ENCODE measurements at regions not wholly inside any gene's neighbourhood (a gene's known extent, or its start where the extent isn't known, plus 50 kb on each side); places are given as distances from the start of the nearest gene placed in this dataset.
"Not testable (repeated sequence)": the region's sequence is repeated elsewhere in the genome, so short reads cannot be mapped to it uniquely, and the experiment has no call there.

- in situ Hi-C loops (cut with MboI; ENCODE audit: low pct_unique_long_range_greater_than_20kb, low sequenced_read_pairs), result no loop called here
- DNase-seq, result no peak
Measured at GRCh38 chr10:3876350-3876962, 91.4 kb upstream of the KLF6 start.

GRCh38 chr10:3875842-3876235, 90.8 kb upstream of the KLF6 start:
- in situ Hi-C loops (cut with MboI; ENCODE audit: low pct_unique_long_range_greater_than_20kb, low sequenced_read_pairs), result no loop called here
- DNase-seq, result no peak

- DNase-seq, result peak; percentile 79
Measured at GRCh38 chr10:3874990-3875841, 90.2 kb upstream of the KLF6 start.

GRCh38 chr10:3874610-3874989, 89.6 kb upstream of the KLF6 start:
- DNase-seq; in situ Hi-C loops (cut with MboI; ENCODE audit: low pct_unique_long_range_greater_than_20kb, low sequenced_read_pairs): not testable (repeated sequence)

More at GRCh38 chr10:3874990-3875841, 90.2 kb upstream of the KLF6 start:
- in situ Hi-C loops (cut with MboI; ENCODE audit: low pct_unique_long_range_greater_than_20kb, low sequenced_read_pairs), result no loop called here

- in situ Hi-C loops (cut with MboI; ENCODE audit: low pct_unique_long_range_greater_than_20kb, low sequenced_read_pairs), result no loop called here
- peak; percentile 91 for DNase-seq
Measured at GRCh38 chr10:3873728-3874461, 88.9 kb upstream of the KLF6 start.

- in situ Hi-C loops (cut with MboI; ENCODE audit: low pct_unique_long_range_greater_than_20kb, low sequenced_read_pairs), result no loop called here
- no peak for DNase-seq
Measured at GRCh38 chr10:3872712-3873329, 87.8 kb upstream of the KLF6 start.

- in situ Hi-C loops (cut with MboI; ENCODE audit: low pct_unique_long_range_greater_than_20kb, low sequenced_read_pairs), result no loop called here
- no peak for DNase-seq
Measured at GRCh38 chr10:3871424-3871996, 86.5 kb upstream of the KLF6 start.

- in situ Hi-C loops (cut with MboI; ENCODE audit: low pct_unique_long_range_greater_than_20kb, low sequenced_read_pairs), result no loop called here
- DNase-seq, result no peak
Measured at GRCh38 chr10:3869036-3869435, 84.0 kb upstream of the KLF6 start.

GRCh38 chr10:3868271-3868664, 83.3 kb upstream of the KLF6 start:
- DNase-seq, result no peak
- in situ Hi-C loops (cut with MboI; ENCODE audit: low pct_unique_long_range_greater_than_20kb, low sequenced_read_pairs), result no loop called here

GRCh38 chr10:3867454-3868270, 82.7 kb upstream of the KLF6 start:
- in situ Hi-C loops (cut with MboI; ENCODE audit: low pct_unique_long_range_greater_than_20kb, low sequenced_read_pairs), result no loop called here

GRCh38 chr10:3866332-3866731, 81.3 kb upstream of the KLF6 start:
- in situ Hi-C loops (cut with MboI; ENCODE audit: low pct_unique_long_range_greater_than_20kb, low sequenced_read_pairs), result no loop called here
- DNase-seq, result no peak

More at GRCh38 chr10:3867454-3868270, 82.7 kb upstream of the KLF6 start:
- no peak for DNase-seq

GRCh38 chr10:3865565-3865964, 80.6 kb upstream of the KLF6 start:
- no peak for DNase-seq
- in situ Hi-C loops (cut with MboI; ENCODE audit: low pct_unique_long_range_greater_than_20kb, low sequenced_read_pairs), result no loop called here

GRCh38 chr10:3861795-3862194, 76.8 kb upstream of the KLF6 start:
- in situ Hi-C loops (cut with MboI; ENCODE audit: low pct_unique_long_range_greater_than_20kb, low sequenced_read_pairs), result no loop called here
- no peak for DNase-seq

GRCh38 chr10:3858051-3858845, 73.2 kb upstream of the KLF6 start:
- no peak for DNase-seq
- in situ Hi-C loops (cut with MboI; ENCODE audit: low pct_unique_long_range_greater_than_20kb, low sequenced_read_pairs), result no loop called here

- DNase-seq, result no peak
- in situ Hi-C loops (cut with MboI; ENCODE audit: low pct_unique_long_range_greater_than_20kb, low sequenced_read_pairs), result no loop called here
Measured at GRCh38 chr10:3857318-3857717, 72.3 kb upstream of the KLF6 start.

GRCh38 chr10:3856593-3856992, 71.6 kb upstream of the KLF6 start:
- DNase-seq, result no peak
- in situ Hi-C loops (cut with MboI; ENCODE audit: low pct_unique_long_range_greater_than_20kb, low sequenced_read_pairs), result no loop called here

- no peak for DNase-seq
- in situ Hi-C loops (cut with MboI; ENCODE audit: low pct_unique_long_range_greater_than_20kb, low sequenced_read_pairs), result no loop called here
Measured at GRCh38 chr10:3853547-3854303, 68.7 kb upstream of the KLF6 start.

Data from KBM-7 (cell line).